Endodermal cell (in vitro differentiated cells): ENCODE measurements at regions not wholly inside any gene's neighbourhood (a gene's known extent, or its start where the extent isn't known, plus 50 kb on each side); places are given as distances from the start of the nearest gene placed in this dataset.

Experiments
- DNase-seq: peaks from one replicate; pipeline ENCODE4 v3.0.0-alpha.2; 2017
- H3K27ac ChIP-seq: 2 replicates; pipeline ENCODE4 v1.5.1; 2013; ENCODE audit warnings: mild to moderate bottlenecking, low read depth, low read length, moderate library complexity
- H3K27me3 ChIP-seq: 2 replicates; pipeline ENCODE4 v1.6.1; 2013; ENCODE audit warnings: mild to moderate bottlenecking, low read length, moderate library complexity; ENCODE audit not compliant: insufficient read depth, control insufficient read depth, poor library complexity, severe bottlenecking
- H3K36me3 ChIP-seq: 2 replicates; pipeline ENCODE4 v1.7.0; 2013; ENCODE audit warnings: mild to moderate bottlenecking, low read length, moderate library complexity; ENCODE audit not compliant: control insufficient read depth, insufficient read depth
- H3K4me1 ChIP-seq: one replicate; pipeline ENCODE4 v1.7.0; 2013; ENCODE audit warnings: low read length; ENCODE audit not compliant: control insufficient read depth, insufficient read depth
- H3K4me3 ChIP-seq: 2 replicates; pipeline ENCODE4 v1.5.1; 2013; ENCODE audit warnings: mild to moderate bottlenecking, low read length, moderate library complexity
- H3K9ac ChIP-seq: 2 replicates; pipeline ENCODE4 v1.6.1; 2013; ENCODE audit warnings: mild to moderate bottlenecking, low read length, moderate library complexity; ENCODE audit not compliant: poor library complexity, severe bottlenecking; ENCODE audit errors: extremely low read depth
- H3K9me3 ChIP-seq: 2 replicates; pipeline ENCODE4 v1.6.1; 2013; ENCODE audit warnings: mild to moderate bottlenecking, low read length, moderate library complexity; ENCODE audit not compliant: control insufficient read depth
- H3K27ac Mint-ChIP-seq: 2 replicates; pipeline ENCODE4 v1.8.0; 2020; ENCODE audit warnings: mixed read lengths
- H3K27me3 Mint-ChIP-seq: 2 replicates; pipeline ENCODE4 v1.8.0; 2021; ENCODE audit warnings: mild to moderate bottlenecking, mixed read lengths; ENCODE audit not compliant: insufficient read depth
- H3K36me3 Mint-ChIP-seq: 2 replicates; pipeline ENCODE4 v1.8.0; 2020; ENCODE audit warnings: low read depth, mixed read lengths
- H3K4me1 Mint-ChIP-seq: 2 replicates; pipeline ENCODE4 v1.8.0; 2020; ENCODE audit warnings: mixed read lengths
- H3K4me3 Mint-ChIP-seq: 2 replicates; pipeline ENCODE4 v1.8.0; 2020; ENCODE audit warnings: mild to moderate bottlenecking, moderate library complexity, mixed read lengths
- H3K9me3 Mint-ChIP-seq: 2 replicates; pipeline ENCODE4 v1.8.0; 2020; ENCODE audit warnings: mild to moderate bottlenecking, mixed read lengths
- CTCF ChIP-seq: fragments of 200-600 bp; sonication (generic); conservative IDR thresholded peaks from 2 replicates; pipeline ENCODE4 v1.5.0; 2021; ENCODE audit warnings: antibody characterized with exemption, mild to moderate bottlenecking
- WGBS, 2 experiments: methylation state at CpG; one replicate each; pipeline versions ENCODE4 v1.1.5 to v1.1.7; 2013; ENCODE audit warnings: missing lambda C conversion rate in 2 of 2, mixed read lengths in 1 of 2; ENCODE audit not compliant: insufficient coverage in 1 of 2, insufficient read length in 1 of 2; 5-methylcytosine and 5-hydroxymethylcytosine counted together

- Mint-ChIP-seq H3K4me3 (no peak overlapping the region), H3K9me3 (peaks cover 5% of the 10 kb centered on the region), H3K36me3 (no peaks in the 10 kb centered on the region), H3K27ac (no peak overlapping the region), H3K27me3 (peaks cover 3% of the 10 kb centered on the region), H3K4me1 (no peaks in the 10 kb centered on the region)
- Histone ChIP-seq H3K27me3 (no peaks in the 10 kb centered on the region), H3K27ac (no peak overlapping the region), H3K4me1 (no peaks in the 10 kb centered on the region), H3K9ac (no peak overlapping the region), H3K9me3 (no peaks in the 10 kb centered on the region), H3K36me3 (no peaks in the 10 kb centered on the region), H3K4me3 (no peak overlapping the region)
- DNase-seq: peak; percentile 85
- TF ChIP-seq CTCF: peak; percentile 72
- 88 to 95% methylated on average over 20 to 37 of the region's 37 CpGs for WGBS, 2 experiments
Measured at GRCh38 chr22:49433717-49434611, 393.7 kb downstream of the BRD1 start.

GRCh38 chr22:49432897-49433443 lies 394.7 kb downstream of the BRD1 start:
- Histone ChIP-seq H3K27ac (no peak overlapping the region), H3K27me3 (no peaks in the 10 kb centered on the region), H3K4me3 (no peak overlapping the region), H3K36me3 (no peaks in the 10 kb centered on the region), H3K9ac (no peak overlapping the region), H3K9me3 (no peaks in the 10 kb centered on the region), H3K4me1 (no peaks in the 10 kb centered on the region)
- no peak overlapping the region for H3K27ac Mint-ChIP-seq
- WGBS, 2 experiments: 60 to 67% methylated on average over 3 to 9 of the region's 15 CpGs
- no peak for DNase-seq
- no peak overlapping the region for H3K4me3 Mint-ChIP-seq
- H3K27me3 Mint-ChIP-seq: peaks cover 3% of the 10 kb centered on the region
- no peaks in the 10 kb centered on the region for H3K36me3 Mint-ChIP-seq
- no peaks in the 10 kb centered on the region for H3K4me1 Mint-ChIP-seq
- H3K9me3 Mint-ChIP-seq: peaks cover 5% of the 10 kb centered on the region
- no peak for TF ChIP-seq CTCF

DNA sequence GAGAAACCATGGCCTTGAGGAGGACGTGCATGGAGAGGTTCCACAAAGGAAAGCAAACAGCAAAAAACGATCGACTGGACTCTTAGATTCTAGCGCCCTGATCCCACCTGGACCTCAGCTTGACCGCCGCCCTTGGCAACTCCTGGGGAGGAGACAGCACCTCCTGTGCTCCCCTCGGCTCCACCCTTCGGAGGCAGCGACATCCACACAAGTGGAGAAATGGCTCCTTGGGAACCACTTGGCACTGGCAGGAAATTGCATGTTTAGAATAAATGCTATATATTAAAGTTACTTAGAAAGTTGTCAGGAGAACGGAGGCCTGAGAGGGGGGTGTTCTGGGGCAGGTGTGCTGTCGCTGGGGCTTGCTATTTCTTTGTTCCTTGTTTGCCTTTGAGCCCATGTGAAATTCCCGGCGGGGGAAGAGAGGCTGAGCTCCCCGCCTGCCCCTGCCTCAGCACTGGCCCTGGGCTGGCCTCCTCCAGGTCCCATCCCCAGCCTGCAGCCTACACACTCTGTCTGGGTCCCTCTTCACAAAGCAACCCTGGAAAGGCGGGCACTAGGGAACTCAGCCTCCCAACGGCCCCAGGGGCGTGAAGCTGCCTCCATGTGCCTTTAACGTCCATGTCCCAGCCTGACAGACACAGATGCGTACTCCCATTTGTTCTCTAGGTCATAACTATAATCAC lies 395.3 kb downstream of the BRD1 start:
- 90 to 94% methylated on average over 10 to 19 of the region's 19 CpGs for WGBS, 2 experiments
- H3K27me3 Mint-ChIP-seq: peaks cover 3% of the 10 kb centered on the region
- no peak overlapping the region for H3K4me3 Mint-ChIP-seq
- no peaks in the 10 kb centered on the region for H3K4me1 Mint-ChIP-seq
- H3K27ac ChIP-seq: no peak overlapping the region
- no peak overlapping the region for H3K4me3 ChIP-seq
- H3K9me3 Mint-ChIP-seq: peaks cover 5% of the 10 kb centered on the region
- no peak overlapping the region for H3K9ac ChIP-seq
- H3K4me1 ChIP-seq: no peaks in the 10 kb centered on the region
- H3K9me3 ChIP-seq: no peaks in the 10 kb centered on the region
- no peaks in the 10 kb centered on the region for H3K27me3 ChIP-seq
- no peaks in the 10 kb centered on the region for H3K36me3 Mint-ChIP-seq
- TF ChIP-seq CTCF: no peak
- H3K27ac Mint-ChIP-seq: no peak overlapping the region
- no peak for DNase-seq
- H3K36me3 ChIP-seq: no peaks in the 10 kb centered on the region
